ENCODE measurements at regions not wholly inside any gene's neighbourhood (a gene's known extent, or its start where the extent isn't known, plus 50 kb on each side); places are given as distances from the start of the nearest gene placed in this dataset.

GRCh38 chr4:100907465-100908454, 389.9 kb upstream of the EMCN start:
- TF ChIP-seq POLR2AphosphoS5 (IDR thresholded peaks at IDR 0.05) (no peak), CTCF (IDR thresholded peaks at IDR 0.05) (peak; percentile 7 to 41 (median 15))

Measured in esophagus muscularis mucosa (tissue), 3 donors.